Mononuclear cell (primary cell): ENCODE measurements at regions not wholly inside any gene's neighbourhood (a gene's known extent, or its start where the extent isn't known, plus 50 kb on each side); places are given as distances from the start of the nearest gene placed in this dataset.

Experiments
- H3K27me3 ChIP-seq: 2 replicates; pipeline ENCODE4 v1.6.0; 2011; ENCODE audit warnings: low read length, control low read depth; ENCODE audit not compliant: insufficient read depth
- H3K4me1 ChIP-seq: 2 replicates; pipeline ENCODE4 v1.5.1; 2011; ENCODE audit warnings: mild to moderate bottlenecking, low read length, control low read depth; ENCODE audit not compliant: insufficient read depth
- H3K4me3 ChIP-seq: 2 replicates; pipeline ENCODE4 v1.5.1; 2011; ENCODE audit warnings: mild to moderate bottlenecking, low read length, moderate library complexity
- H3K9me3 ChIP-seq: 2 replicates; pipeline ENCODE4 v1.5.1; 2011; ENCODE audit warnings: low read depth, mild to moderate bottlenecking, control low read depth, low read length

DNA sequence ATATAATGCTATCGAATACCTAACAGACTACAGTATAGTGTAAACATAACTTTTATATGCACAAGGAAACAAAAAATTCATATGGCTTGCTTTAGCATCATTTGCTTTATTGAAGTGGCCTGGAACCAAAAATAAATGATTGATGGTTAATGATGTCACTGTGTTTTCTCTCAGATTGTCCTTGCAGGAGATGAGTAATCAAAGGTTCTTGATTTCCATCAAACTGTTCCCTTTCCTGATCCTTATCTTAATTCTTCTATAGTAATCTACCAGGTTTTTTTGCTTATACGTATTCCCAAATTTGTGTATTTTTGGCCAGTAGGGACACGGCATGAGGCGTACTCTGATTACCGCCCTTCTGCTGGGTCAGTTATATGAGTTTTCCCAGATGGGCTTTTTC, 104.9 kb upstream of the CXCR4 start:
- no peak overlapping the region for H3K4me3 ChIP-seq
- H3K9me3 ChIP-seq: no peaks in the 10 kb centered on the region
- H3K27me3 ChIP-seq: no peaks in the 10 kb centered on the region
- H3K4me1 ChIP-seq: peaks cover 49% of the 10 kb centered on the region

- no peak overlapping the region for H3K4me3 ChIP-seq
- no peaks in the 10 kb centered on the region for H3K27me3 ChIP-seq
- H3K4me1 ChIP-seq: peaks cover 50% of the 10 kb centered on the region
- no peaks in the 10 kb centered on the region for H3K9me3 ChIP-seq
These were observed 103.1 kb upstream of the CXCR4 start for GRCh38 chr2:136221026-136221425.

DNA sequence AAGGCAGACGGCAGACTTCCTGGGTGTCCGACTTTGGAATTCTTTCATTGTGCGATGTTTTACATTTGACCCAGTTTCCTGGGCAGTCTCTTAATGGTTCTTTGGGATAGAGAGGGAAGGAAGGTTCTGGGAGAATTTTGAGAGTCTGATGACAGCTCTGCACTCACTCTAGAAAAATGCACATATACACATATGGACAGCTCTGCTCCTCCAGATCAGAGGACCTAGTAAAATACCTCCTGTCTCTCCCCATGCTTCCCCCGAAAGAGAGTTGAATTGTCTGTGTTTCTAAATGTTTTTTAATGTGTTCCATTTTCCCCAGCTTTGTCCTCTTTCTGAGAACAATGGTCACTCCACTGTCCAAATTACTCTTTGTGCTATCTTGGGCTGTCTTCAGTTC, 102.0 kb upstream of the CXCR4 start:
- Histone ChIP-seq H3K27me3 (no peaks in the 10 kb centered on the region), H3K4me1 (peaks cover 50% of the 10 kb centered on the region), H3K4me3 (no peak overlapping the region), H3K9me3 (no peaks in the 10 kb centered on the region)

DNA sequence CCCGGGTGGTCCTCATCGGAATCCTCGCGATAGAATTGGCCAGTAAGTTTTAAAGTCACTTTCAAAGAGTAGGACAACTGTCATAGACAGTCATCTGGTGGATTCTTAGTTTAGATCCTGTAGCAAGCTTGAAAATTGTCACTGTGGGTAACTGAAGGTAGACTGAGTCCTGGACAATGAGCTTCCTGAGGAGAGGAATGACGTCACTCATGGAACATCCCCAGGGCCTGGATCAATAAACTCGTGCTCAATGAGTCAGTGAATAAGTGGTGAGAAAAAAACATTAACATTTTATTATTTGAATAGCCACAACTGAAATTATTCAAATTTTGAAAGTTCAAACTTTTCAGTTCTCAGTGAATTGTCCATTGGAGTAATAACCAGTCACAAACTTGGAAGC, 101.4 kb upstream of the CXCR4 start:
- Histone ChIP-seq H3K9me3 (no peaks in the 10 kb centered on the region), H3K4me1 (peaks cover 50% of the 10 kb centered on the region), H3K4me3 (no peak overlapping the region), H3K27me3 (no peaks in the 10 kb centered on the region)

GRCh38 chr2:136217996-136218395, 100.0 kb upstream of the CXCR4 start:
- no peaks in the 10 kb centered on the region for H3K9me3 ChIP-seq
- peaks cover 64% of the 10 kb centered on the region for H3K4me1 ChIP-seq

GRCh38 chr2:136215908-136216472, 98.0 kb upstream of the CXCR4 start:
- Histone ChIP-seq H3K27me3 (no peaks in the 10 kb centered on the region), H3K9me3 (no peaks in the 10 kb centered on the region), H3K4me3 (no peak overlapping the region), H3K4me1 (peaks cover 72% of the 10 kb centered on the region)

More at GRCh38 chr2:136217996-136218395, 100.0 kb upstream of the CXCR4 start:
- Histone ChIP-seq H3K4me3 (no peak overlapping the region), H3K27me3 (no peaks in the 10 kb centered on the region)

DNA sequence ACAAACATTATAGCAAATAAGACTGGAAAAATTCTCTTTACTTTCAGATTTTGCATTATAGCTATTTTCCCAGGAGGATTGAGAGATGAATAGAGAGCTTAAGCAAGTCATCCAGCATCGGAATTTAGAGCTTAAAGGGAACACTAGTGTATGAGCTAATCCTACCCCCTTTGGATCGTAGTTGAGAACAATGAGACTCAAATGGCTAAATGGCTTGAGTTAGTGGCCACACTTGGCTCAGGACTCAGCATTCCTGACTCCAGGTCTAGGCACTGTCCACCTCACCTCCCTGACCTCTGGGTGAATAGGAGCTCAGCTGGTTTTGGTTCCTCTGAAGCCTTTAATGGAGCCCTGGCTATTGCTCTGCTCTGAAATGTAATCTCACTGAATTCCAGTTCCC, 97.5 kb upstream of the CXCR4 start:
- H3K9me3 ChIP-seq: no peaks in the 10 kb centered on the region
- H3K4me3 ChIP-seq: no peak overlapping the region
- H3K27me3 ChIP-seq: no peaks in the 10 kb centered on the region
- peaks cover 72% of the 10 kb centered on the region for H3K4me1 ChIP-seq

- Histone ChIP-seq H3K9me3 (no peaks in the 10 kb centered on the region), H3K27me3 (no peaks in the 10 kb centered on the region), H3K4me1 (peaks cover 77% of the 10 kb centered on the region), H3K4me3 (no peak overlapping the region)
These were observed 96.6 kb upstream of the CXCR4 start for GRCh38 chr2:136214307-136215200.

GRCh38 chr2:136213836-136214235, 95.9 kb upstream of the CXCR4 start:
- Histone ChIP-seq H3K4me3 (no peak overlapping the region), H3K27me3 (no peaks in the 10 kb centered on the region), H3K9me3 (no peaks in the 10 kb centered on the region), H3K4me1 (peaks cover 81% of the 10 kb centered on the region)

- no peaks in the 10 kb centered on the region for H3K27me3 ChIP-seq
- peaks cover 92% of the 10 kb centered on the region for H3K4me1 ChIP-seq
- H3K4me3 ChIP-seq: no peak overlapping the region
- no peaks in the 10 kb centered on the region for H3K9me3 ChIP-seq
These were observed 94.8 kb upstream of the CXCR4 start for GRCh38 chr2:136212426-136213378.

GRCh38 chr2:136211701-136212100, 93.8 kb upstream of the CXCR4 start:
- peaks cover 98% of the 10 kb centered on the region for H3K4me1 ChIP-seq
- H3K4me3 ChIP-seq: no peak overlapping the region
- H3K27me3 ChIP-seq: no peaks in the 10 kb centered on the region
- no peaks in the 10 kb centered on the region for H3K9me3 ChIP-seq

GRCh38 chr2:136210822-136211221, 92.9 kb upstream of the CXCR4 start:
- Histone ChIP-seq H3K4me1 (peaks cover 99% of the 10 kb centered on the region), H3K4me3 (no peak overlapping the region), H3K9me3 (no peaks in the 10 kb centered on the region), H3K27me3 (no peaks in the 10 kb centered on the region)

DNA sequence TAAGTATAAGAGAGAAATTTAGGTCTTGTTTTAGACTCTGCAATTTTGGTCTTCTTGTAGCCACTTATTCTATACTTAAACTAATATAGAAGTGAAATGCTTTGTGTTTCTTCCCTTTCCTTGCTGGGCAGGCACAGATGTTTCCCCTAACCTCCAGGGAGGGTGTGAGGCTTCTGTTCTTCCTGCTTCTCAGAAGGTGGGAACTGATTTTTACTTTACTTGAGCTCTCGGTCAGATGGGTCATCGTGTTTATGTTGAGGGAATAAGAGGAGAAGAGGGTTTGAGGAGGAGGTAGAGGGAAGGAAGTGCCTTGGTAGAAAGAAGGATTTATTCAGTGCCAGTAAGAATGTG, 92.5 kb upstream of the CXCR4 start:
- Histone ChIP-seq H3K4me3 (no peak overlapping the region), H3K27me3 (no peaks in the 10 kb centered on the region), H3K9me3 (no peaks in the 10 kb centered on the region), H3K4me1 (peaks cover 99% of the 10 kb centered on the region)

DNA sequence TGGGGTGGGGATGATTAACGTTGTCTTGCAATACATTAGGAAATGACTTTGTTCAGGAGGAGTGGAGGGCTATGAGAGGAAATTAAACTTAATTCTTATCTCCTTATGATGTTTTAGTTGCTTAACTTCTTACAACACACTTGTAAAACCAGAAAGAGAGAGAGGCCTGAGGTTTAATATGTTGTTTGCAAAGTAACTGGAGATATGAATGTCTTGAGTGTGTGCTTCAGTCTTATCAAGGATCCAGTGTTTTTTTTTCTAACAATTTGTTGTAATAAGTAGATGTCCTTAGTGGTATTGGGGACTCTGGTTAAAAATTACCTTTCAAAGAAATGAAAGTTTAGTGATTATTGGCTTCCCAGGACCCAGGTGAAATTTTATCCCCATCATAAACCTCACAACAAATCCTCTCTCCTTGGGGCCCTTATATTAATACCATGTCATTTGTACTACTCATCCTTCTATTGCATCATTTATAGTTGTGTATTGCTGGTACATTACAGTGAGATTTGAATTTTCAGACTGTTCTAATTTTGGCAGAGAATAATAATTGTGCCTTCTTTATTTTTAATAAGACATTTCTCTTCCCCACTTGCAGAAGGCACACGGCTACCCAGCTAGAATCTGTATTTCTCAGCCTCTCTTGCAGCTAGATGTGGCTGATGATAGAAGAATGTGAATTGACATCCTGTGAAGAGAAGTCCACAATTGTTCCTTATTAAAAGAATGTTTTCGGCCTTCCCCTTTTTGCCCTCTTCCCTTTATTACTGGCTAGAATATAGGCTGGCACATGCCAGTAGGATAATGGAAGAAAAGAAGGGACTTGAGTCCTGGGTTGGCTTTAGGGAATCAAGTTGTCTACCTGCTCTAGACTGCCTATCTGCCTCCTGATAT, 91.9 kb upstream of the CXCR4 start:
- H3K27me3 ChIP-seq: no peaks in the 10 kb centered on the region
- peaks cover 99% of the 10 kb centered on the region for H3K4me1 ChIP-seq
- H3K9me3 ChIP-seq: no peaks in the 10 kb centered on the region
- H3K4me3 ChIP-seq: no peak overlapping the region
